ENCODE measurements at regions not wholly inside any gene's neighbourhood (a gene's known extent, or its start where the extent isn't known, plus 50 kb on each side); places are given as distances from the start of the nearest gene placed in this dataset.

GRCh38 chr14:30214461-30215090, 286.9 kb upstream of the PRKD1 start:
- Histone ChIP-seq H3K36me3 (ENCODE audit: insufficient read depth) (no peaks in the 10 kb centered on the region), H3F3A (replicated peaks; ENCODE audit: low read depth) (no peaks in the 10 kb centered on the region), H3K4me3 (no peak overlapping the region), H3K4me1 (ENCODE audit: insufficient read depth) (no peaks in the 10 kb centered on the region), H3K79me2 (replicated peaks; ENCODE audit: insufficient read depth) (no peaks in the 10 kb centered on the region), H3K9me2 (ENCODE audit: insufficient read depth) (no peaks in the 10 kb centered on the region), H2AFZ (peak overlapping the region; percentile 90; the same call in 1 of the 2 replicates), H3K27ac (ENCODE audit: low read depth) (no peak overlapping the region), H3K4me2 (no peak overlapping the region), H3K27me3 (ENCODE audit: insufficient read depth) (no peaks in the 10 kb centered on the region), H4K20me1 (replicated peaks; ENCODE audit: insufficient read depth) (no peaks in the 10 kb centered on the region)
- Mint-ChIP-seq H3K27me3 (ENCODE audit: insufficient read depth, low read depth, poor library complexity) (no peaks in the 10 kb centered on the region), H3K9me3 (no peaks in the 10 kb centered on the region), H3K36me3 (ENCODE audit: low read depth) (no peaks in the 10 kb centered on the region), H3K27ac (no peak overlapping the region), H3K4me1 (no peaks in the 10 kb centered on the region), H3K4me3 (no peak overlapping the region)
- TF ChIP-seq JUNB (IDR thresholded peaks at IDR 0.05; ENCODE audit: unreplicated experiment) (no peak), POLR2AphosphoS5 (IDR thresholded peaks at IDR 0.05; ENCODE audit: low read depth) (no peak), CTCF (conservative IDR thresholded peaks at IDR 0.05; ENCODE audit: low read depth in 2 of 2) (peak; percentile 77 to 85)
- peak; percentile 55 for ATAC-seq
- DNase-seq (ENCODE audit: low spot score): peak; percentile 75

GRCh38 chr14:30218907-30219306, 291.3 kb upstream of the PRKD1 start:
- H3K4me3 Mint-ChIP-seq: no peak overlapping the region
- no peak overlapping the region for H3K27ac Mint-ChIP-seq
- Histone ChIP-seq H3F3A (replicated peaks; ENCODE audit: low read depth) (no peaks in the 10 kb centered on the region), H2AFZ (0 out of 2 replicates have a peak overlapping the region, but pooled peaks have one; percentile 29), H3K79me2 (replicated peaks; ENCODE audit: insufficient read depth) (no peaks in the 10 kb centered on the region), H3K4me1 (ENCODE audit: insufficient read depth) (no peaks in the 10 kb centered on the region), H3K27me3 (ENCODE audit: insufficient read depth) (no peaks in the 10 kb centered on the region), H3K27ac (ENCODE audit: low read depth) (no peak overlapping the region), H3K9me2 (ENCODE audit: insufficient read depth) (no peaks in the 10 kb centered on the region), H3K4me3 (no peak overlapping the region), H4K20me1 (replicated peaks; ENCODE audit: insufficient read depth) (no peaks in the 10 kb centered on the region), H3K36me3 (ENCODE audit: insufficient read depth) (no peaks in the 10 kb centered on the region), H3K4me2 (no peak overlapping the region)
- H3K27me3 Mint-ChIP-seq (ENCODE audit: insufficient read depth, low read depth, poor library complexity): no peaks in the 10 kb centered on the region
- no peaks in the 10 kb centered on the region for H3K9me3 Mint-ChIP-seq
- DNase-seq (ENCODE audit: low spot score) (no peak), ATAC-seq (no peak)
- H3K4me1 Mint-ChIP-seq: no peaks in the 10 kb centered on the region
- no peaks in the 10 kb centered on the region for H3K36me3 Mint-ChIP-seq (ENCODE audit: low read depth)
- no peak for TF ChIP-seq JUNB (IDR thresholded peaks at IDR 0.05; ENCODE audit: unreplicated experiment)
- TF ChIP-seq ZNF462 (CRISPR knock-in tag; IDR thresholded peaks at IDR 0.05): no peak
- TF ChIP-seq, protein P1, sequence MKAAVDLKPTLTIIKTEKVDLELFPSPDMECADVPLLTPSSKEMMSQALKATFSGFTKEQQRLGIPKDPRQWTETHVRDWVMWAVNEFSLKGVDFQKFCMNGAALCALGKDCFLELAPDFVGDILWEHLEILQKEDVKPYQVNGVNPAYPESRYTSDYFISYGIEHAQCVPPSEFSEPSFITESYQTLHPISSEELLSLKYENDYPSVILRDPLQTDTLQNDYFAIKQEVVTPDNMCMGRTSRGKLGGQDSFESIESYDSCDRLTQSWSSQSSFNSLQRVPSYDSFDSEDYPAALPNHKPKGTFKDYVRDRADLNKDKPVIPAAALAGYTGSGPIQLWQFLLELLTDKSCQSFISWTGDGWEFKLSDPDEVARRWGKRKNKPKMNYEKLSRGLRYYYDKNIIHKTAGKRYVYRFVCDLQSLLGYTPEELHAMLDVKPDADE (IDR thresholded peaks at IDR 0.05): no peak
- no peak for TF ChIP-seq ZNF114 (CRISPR knock-in tag; IDR thresholded peaks at IDR 0.05)
- no peak for TF ChIP-seq NANOG (IDR thresholded peaks at IDR 0.05; ENCODE audit: borderline replicate concordance)
- no peak for TF ChIP-seq STAT1 (IDR thresholded peaks at IDR 0.05; ENCODE audit: unreplicated experiment)
- no peak for TF ChIP-seq POLR2AphosphoS5 (IDR thresholded peaks at IDR 0.05; ENCODE audit: low read depth)
- TF ChIP-seq CTCF (conservative IDR thresholded peaks at IDR 0.05; ENCODE audit: low read depth in 2 of 2): no peak
- TF ChIP-seq ZNF331 (CRISPR knock-in tag; IDR thresholded peaks at IDR 0.05; ENCODE audit: low read depth): no peak
- TF ChIP-seq CREB1 (CRISPR knock-in tag; IDR thresholded peaks at IDR 0.05; ENCODE audit: low read depth): no peak

Data from GM23338 (cell line).